B cell (primary cell): ENCODE measurements at regions not wholly inside any gene's neighbourhood (a gene's known extent, or its start where the extent isn't known, plus 50 kb on each side); places are given as distances from the start of the nearest gene placed in this dataset.

ENCODE experiments used
- CTCF ChIP-seq: fragments of 200-600 bp; IDR thresholded peaks from one replicate; pipeline ENCODE4 v1.8.0; 2022; ENCODE audit warnings: antibody characterized with exemption, mild to moderate bottlenecking
- EZH2 ChIP-seq: IDR thresholded peaks from 2 replicates; pipeline ENCODE4 v1.6.1; 2012; ENCODE audit warnings: borderline replicate concordance, low read depth, mild to moderate bottlenecking, moderate library complexity, low read length; ENCODE audit not compliant: insufficient read depth, poor library complexity, severe bottlenecking

- TF ChIP-seq CTCF (no peak), EZH2 (no peak)
Measured at GRCh38 chr6:140101367-140101766, 726.9 kb upstream of the CITED2 start.
